Endothelial cell of umbilical vein (primary cell): ENCODE measurements at regions not wholly inside any gene's neighbourhood (a gene's known extent, or its start where the extent isn't known, plus 50 kb on each side); places are given as distances from the start of the nearest gene placed in this dataset.

Experiments
- FOS ChIP-seq: IDR thresholded peaks from 2 replicates; pipeline ENCODE4 v1.6.1; 2011; ENCODE audit warnings: mild to moderate bottlenecking, low read length, moderate library complexity, borderline replicate concordance; ENCODE audit not compliant: insufficient read depth
- POLR2A ChIP-seq: IDR thresholded peaks from 2 replicates; pipeline ENCODE4 v1.6.1; 2012; ENCODE audit warnings: low read depth, mild to moderate bottlenecking, control low read depth, low read length
- POLR2AphosphoS5 ChIP-seq: IDR thresholded peaks from 2 replicates; pipeline ENCODE4 v1.6.1; 2012; ENCODE audit warnings: low read depth, mild to moderate bottlenecking, control low read depth, low read length, moderate library complexity; ENCODE audit not compliant: insufficient read depth
- TF ChIP-seq, protein P1 (sequence below), 2 donors: IDR thresholded peaks; 1 replicate in 1 of 2; 2 replicates in 1 of 2; pipeline ENCODE4 v1.5.1; 2011; ENCODE audit warnings: low read length in 2 of 2, mild to moderate bottlenecking in 2 of 2, moderate library complexity in 2 of 2, control low read depth in 1 of 2, inconsistent platforms in 1 of 2, low read depth in 1 of 2; ENCODE audit not compliant: insufficient read depth in 1 of 2; ENCODE audit errors: extremely low read depth in 1 of 2

DNA sequence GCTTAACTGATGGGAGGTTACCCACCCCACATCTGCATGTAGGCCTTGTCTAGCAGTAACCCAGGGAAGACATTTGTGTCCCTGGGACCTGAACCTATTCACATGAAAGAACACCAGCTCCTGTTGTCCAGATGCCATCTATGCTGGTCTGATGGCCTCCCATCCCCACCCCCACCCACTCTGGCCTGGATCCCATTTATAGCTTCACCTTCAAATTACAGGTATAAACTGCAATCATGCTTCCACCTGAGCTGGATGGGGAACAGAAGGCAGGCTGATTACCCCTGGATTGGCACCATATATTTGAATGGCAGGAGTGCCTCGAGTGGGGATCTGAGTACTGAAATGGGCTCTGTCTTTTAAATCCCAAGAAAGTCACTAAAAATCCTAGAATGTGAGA lies 312.7 kb upstream of the USP24 start:
- TF ChIP-seq, protein P1, sequence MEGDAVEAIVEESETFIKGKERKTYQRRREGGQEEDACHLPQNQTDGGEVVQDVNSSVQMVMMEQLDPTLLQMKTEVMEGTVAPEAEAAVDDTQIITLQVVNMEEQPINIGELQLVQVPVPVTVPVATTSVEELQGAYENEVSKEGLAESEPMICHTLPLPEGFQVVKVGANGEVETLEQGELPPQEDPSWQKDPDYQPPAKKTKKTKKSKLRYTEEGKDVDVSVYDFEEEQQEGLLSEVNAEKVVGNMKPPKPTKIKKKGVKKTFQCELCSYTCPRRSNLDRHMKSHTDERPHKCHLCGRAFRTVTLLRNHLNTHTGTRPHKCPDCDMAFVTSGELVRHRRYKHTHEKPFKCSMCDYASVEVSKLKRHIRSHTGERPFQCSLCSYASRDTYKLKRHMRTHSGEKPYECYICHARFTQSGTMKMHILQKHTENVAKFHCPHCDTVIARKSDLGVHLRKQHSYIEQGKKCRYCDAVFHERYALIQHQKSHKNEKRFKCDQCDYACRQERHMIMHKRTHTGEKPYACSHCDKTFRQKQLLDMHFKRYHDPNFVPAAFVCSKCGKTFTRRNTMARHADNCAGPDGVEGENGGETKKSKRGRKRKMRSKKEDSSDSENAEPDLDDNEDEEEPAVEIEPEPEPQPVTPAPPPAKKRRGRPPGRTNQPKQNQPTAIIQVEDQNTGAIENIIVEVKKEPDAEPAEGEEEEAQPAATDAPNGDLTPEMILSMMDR (IDR thresholded peaks at IDR 0.05; ENCODE audit: extremely low read depth in 1 of 2, insufficient read depth in 1 of 2, low read depth in 1 of 2, low read length in 2 of 2), result no peak
- TF ChIP-seq FOS, result no peak
- TF ChIP-seq POLR2A, result no peak
- TF ChIP-seq POLR2AphosphoS5, result no peak
